NCI-H2029 treated with DMSO at 0.1 percent for 48 hours (cell line): ENCODE measurements at regions not wholly inside any gene's neighbourhood (a gene's known extent, or its start where the extent isn't known, plus 50 kb on each side); places are given as distances from the start of the nearest gene placed in this dataset.

Experiments used
- DNase-seq: peaks from one replicate; lab custom pipeline; 2025; lab: John Stamatoyannopoulos, UW

GRCh38 chr5:125205601-125206225 is 459.3 kb upstream of the ZNF608 start:
- DNase-seq = no peak

DNA sequence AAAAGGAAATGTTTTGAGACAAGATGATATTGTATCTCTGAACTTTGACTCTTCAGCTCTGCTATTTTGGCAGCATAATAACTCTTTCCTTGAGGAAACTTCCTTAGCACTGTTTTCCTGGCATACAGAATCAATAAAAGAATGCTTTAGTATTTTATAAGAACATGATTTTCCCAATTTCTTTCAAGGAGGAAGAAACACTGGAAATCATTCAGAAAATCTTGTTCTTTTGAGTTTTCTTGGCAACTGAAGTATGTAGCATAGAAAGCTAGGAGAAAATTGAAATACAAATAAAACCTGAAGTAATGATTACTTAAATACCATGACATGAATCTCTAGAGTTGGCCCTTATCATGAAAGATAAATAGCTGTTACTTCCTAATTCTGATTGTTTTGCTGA is 461.4 kb upstream of the ZNF608 start:
- DNase-seq = no peak

GRCh38 chr5:125209650-125210049 is 463.2 kb upstream of the ZNF608 start:
- no peak for DNase-seq

GRCh38 chr5:125210242-125210947 is 464.0 kb upstream of the ZNF608 start:
- no peak for DNase-seq

GRCh38 chr5:125214080-125214479 is 467.6 kb upstream of the ZNF608 start:
- no peak for DNase-seq

DNA sequence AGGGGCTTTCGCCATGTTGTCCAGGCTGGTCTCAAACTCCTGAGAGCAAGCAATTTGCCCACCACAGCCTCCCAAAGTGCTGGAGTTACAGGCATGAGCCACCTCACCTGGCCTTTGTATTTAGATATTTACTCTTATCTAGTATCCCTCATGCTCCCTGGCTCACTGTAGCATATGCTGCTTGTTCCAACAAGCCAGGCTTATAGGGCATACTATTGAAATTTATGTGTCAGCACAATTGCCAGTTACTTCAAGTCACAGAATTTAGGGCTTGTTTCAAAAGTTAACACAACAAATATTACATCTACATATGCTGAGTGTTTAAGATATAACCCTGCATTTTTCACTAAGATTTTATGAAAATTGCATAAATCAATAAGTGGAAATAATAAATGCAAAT is 469.2 kb upstream of the ZNF608 start:
- no peak for DNase-seq

DNA sequence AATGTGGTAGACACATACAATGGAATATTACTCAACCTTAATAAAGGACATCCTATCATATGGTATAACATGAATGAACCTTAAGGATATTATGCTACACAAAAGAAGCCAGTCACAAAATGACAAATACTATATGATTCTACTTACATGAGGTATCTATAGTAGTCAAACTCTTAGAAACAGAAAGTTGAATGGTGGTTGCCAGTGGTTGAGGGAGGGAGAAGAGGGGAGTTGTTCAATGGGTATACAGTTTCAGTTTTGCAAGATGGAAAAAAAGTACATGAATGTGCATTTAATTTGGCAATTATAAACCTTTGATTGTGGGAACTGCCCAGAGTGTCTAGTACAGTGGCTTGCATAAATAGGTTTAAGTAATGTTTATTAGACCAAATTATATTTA is 473.3 kb upstream of the ZNF608 start:
- DNase-seq = no peak

DNA sequence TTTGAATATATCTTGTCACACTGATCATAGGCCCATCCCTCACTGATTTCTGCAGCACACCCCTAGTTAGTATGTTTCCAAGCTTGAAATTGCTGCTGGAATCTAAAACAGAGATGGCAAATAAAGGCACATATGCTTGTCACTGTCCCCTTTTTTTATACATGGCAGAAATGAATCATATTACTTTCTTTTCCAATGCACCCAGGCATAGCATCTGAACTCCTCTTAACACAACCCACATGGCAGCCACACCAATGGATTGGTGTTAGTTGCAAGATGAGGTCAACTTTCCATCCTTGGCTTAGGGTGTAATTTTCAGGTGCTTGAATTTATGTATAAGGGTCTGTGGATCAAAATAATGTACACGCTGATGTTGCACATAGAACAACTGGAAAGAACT is 473.8 kb upstream of the ZNF608 start:
- DNase-seq = no peak

- DNase-seq = no peak
These were observed 476.3 kb upstream of the ZNF608 start for GRCh38 chr5:125222597-125223240.

DNA sequence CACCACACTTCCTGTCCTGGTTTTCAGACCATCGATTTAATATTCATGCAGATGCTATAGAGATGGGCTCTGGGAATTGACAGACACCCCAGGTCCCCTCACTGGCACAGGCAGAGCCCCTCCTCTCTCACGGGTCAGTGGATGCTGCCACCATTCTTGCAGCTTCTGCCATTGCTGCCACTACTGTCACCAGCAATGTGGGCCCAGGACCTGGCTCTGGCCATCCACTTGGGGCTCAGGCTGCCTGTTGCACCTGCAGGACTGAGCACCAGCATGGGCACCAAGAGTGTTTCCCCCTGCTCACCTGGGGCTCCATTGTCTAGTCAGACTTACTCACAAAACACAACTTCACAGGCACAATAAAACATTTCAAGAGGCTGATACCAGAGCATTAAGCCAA is 479.0 kb upstream of the ZNF608 start:
- DNase-seq = no peak

DNA sequence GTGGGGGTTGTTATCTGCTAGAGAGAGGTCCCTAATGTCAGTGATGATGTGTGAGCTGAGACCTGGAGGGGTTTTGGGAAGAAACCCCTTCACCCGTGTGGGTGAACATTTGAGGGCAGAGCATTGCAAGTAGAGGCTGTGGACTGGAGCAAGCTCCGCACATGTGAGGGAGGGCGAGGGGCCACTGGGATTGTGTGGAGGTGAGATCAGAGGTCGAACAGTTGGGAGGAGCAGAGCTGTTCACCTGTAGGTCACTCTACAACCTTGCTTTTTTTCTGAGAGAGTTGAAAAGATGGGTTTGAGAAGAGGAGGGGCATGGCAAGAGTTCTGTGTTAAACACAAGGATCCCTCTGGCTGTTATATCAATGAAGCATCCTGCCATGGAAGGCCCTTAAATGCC is 480.4 kb upstream of the ZNF608 start:
- DNase-seq = no peak

DNA sequence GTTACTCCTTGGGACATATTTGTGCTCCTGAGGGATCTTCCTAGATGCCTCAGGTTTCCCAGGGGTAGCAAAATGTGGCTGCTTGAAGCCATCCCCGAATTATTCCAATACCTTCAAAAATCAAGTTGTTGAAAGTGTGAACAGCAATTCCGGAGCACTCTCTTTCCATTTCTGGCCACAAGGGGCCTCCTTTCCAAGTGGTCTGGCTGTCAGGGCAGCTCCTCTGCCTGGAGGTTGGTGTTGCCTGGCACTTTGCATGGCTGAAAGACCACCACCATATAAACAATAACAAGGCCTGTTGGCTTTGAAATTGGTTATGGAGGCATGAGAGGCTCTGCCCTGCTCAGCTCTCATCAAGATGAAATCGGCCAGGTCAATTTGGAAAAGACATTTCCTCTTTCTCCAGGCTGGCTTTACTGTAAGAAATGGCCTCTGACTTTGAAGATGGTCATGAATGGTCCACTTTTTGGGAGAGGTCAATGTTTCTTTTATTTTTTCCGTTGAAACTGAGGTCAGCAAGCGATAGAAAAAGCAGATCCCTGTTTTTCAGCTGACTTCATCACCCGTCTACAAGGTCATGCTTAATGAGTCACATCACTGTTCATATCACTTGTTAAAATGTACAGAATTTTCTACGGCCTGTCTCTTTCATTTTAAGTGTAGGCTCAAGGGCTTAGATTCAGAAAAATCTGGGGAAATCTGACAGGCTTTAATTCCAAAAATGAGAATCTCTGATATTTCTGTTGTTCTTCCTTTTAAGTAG is 481.1 kb upstream of the ZNF608 start:
- DNase-seq = no peak

DNA sequence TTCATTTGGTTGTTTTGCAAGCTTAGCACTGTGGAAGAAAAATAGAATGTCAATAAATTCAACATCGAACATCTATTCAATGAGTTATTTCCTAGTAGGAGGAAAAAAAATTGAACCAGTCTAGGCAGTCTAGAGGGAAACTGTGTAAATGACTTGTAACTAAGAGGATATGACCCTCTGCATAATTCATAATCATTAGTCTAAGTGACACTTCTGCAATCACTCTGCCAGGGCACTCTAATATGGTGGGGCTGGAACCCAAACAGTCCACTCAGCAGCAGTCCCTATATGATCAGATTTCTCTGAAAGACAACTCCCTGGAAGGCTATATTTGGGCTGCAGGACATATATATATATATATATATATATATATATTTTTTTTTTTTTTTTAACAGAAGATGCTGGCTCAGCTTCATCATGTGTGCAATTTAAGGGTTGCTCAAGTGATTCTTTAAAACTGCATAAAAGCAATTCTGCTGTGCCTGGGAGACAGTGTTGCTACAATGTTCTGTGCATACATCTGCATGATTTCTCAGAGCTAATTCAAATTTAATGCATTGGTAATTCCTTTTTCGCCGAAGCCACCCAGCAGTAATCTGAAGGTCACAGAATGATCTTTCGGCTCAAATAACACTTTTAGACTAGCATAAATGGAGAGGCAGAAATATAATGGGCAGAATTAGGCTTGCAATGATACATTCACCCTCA is 482.1 kb upstream of the ZNF608 start:
- DNase-seq = no peak

- no peak for DNase-seq
These were observed 483.1 kb upstream of the ZNF608 start for GRCh38 chr5:125229556-125229955.

DNA sequence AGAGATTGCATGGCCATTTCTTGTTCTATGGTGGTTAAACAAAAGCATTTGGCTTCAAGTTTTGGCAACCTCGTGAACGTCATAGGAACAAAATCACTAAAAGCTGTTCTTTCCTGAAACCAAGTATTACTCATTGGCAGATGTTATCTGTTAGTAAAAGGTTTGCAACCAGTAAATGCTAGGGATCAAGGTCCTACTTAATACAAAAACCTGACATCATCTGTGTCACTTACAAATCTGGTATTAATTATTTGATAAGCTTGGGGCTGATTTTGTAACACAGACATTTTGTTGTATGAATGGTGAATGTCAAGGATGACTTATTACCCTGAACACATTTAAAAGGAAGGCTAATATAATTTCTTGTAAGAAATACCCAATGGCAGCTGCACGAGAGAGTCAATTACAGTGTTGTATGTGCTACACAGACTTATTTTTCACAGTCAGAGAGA is 486.4 kb upstream of the ZNF608 start:
- DNase-seq = no peak

DNA sequence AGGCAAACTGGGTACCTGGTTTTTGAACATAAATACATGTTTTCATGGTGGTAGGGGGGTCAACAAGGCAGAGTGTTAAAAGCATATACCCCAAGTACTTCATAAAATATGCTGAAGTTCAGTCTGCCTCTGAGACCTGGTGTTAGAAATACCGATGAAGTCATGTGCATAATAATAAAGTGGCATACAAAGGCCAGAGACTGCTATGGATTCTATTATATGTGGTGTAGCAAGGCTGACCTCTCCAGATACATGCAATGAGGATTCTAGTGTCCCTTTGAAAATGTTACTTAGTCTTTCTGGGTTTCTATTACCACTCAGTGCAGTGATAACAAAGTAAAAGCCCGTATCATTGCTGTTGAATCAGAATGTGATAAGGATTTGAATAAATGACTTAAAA is 487.5 kb upstream of the ZNF608 start:
- no peak for DNase-seq

- no peak for DNase-seq
These were observed 489.6 kb upstream of the ZNF608 start for GRCh38 chr5:125236007-125236406.

GRCh38 chr5:125236981-125237380 is 490.5 kb upstream of the ZNF608 start:
- DNase-seq = no peak

- DNase-seq = no peak
These were observed 498.1 kb upstream of the ZNF608 start for GRCh38 chr5:125244531-125244930.

DNA sequence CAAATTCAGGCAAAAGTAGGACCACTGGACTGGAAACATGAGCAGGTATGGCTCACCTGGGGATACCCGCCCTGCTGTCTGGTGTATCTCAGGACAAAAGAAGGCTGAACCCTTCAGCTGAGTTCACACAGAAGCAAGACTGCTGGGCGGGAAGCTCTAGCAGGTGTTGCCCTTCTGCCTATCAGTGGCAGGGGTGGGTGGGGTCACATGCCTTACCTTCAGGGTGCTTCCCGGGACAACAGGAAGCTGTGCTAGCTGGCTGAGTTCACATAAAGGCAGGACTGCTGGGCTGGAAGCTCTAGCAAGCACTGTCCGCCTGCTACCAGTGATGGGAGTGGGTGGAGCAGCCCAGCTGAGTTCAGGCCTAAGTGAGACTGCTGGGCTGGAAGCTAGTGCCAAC is 498.8 kb upstream of the ZNF608 start:
- DNase-seq = no peak

GRCh38 chr5:125249400-125249799 is 503.0 kb upstream of the ZNF608 start:
- DNase-seq = no peak

DNA sequence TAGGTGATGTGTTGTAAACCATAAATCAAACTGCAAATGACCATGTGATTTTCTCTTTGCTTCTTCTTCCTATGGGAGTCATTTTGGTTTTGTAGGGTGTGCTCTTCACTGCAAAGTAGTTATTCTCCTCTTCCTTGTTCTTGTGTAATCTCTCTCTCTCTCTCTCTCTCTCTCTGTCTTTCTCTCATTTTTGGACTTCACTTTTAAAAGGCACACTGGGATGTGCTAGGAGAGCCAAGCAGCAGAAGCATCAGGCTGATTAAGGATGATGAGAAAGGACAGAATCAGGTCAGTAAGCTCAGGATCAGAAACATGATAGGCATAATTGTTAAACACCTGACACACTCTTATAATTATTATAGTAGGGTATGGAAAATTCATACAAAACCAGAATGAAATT is 505.3 kb upstream of the ZNF608 start:
- DNase-seq = no peak
